Ascending aorta (tissue), 2 donors: ENCODE measurements at regions not wholly inside any gene's neighbourhood (a gene's known extent, or its start where the extent isn't known, plus 50 kb on each side); places are given as distances from the start of the nearest gene placed in this dataset.

Experiments
- DNase-seq, 2 donors: peaks; one replicate each; pipeline ENCODE4 v3.0.0-alpha.2; 2019; ENCODE audit warnings: low spot score in 2 of 2
- H3K27ac ChIP-seq, 2 donors: fragments of 200-600 bp; sonication (generic); one replicate each; pipeline ENCODE4 v1.5.1; 2016 to 2017; ENCODE audit warnings: mild to moderate bottlenecking in 1 of 2
- H3K27me3 ChIP-seq: fragments of 200-600 bp; sonication (generic); one replicate; pipeline ENCODE4 v1.5.1; 2017
- H3K36me3 ChIP-seq, 2 donors: fragments of 200-600 bp; sonication (generic); one replicate each; pipeline ENCODE4 v1.5.1; 2016
- H3K4me1 ChIP-seq, 2 donors: fragments of 200-600 bp; sonication (generic); one replicate each; pipeline ENCODE4 v1.5.1; 2016 to 2017; ENCODE audit warnings: mild to moderate bottlenecking in 1 of 2
- H3K4me3 ChIP-seq, 2 donors: fragments of 200-600 bp; sonication (generic); one replicate each; pipeline ENCODE4 v1.5.1; 2016 to 2017; ENCODE audit warnings: mild to moderate bottlenecking in 1 of 2
- H3K9me3 ChIP-seq, 2 donors: fragments of 200-600 bp; sonication (generic); one replicate each; pipeline ENCODE4 v1.5.1; 2016
- intact Hi-C: fragments of 100-400 bp; cut with DNase I; formaldehyde crosslinking; loops from one replicate; pipeline ENCODE4 v1.15.1; 2023
- TF ChIP-seq, protein P1 (sequence below), 3 experiments: fragments of 200-600 bp in 2 of 3; fragments of 450-650 bp in 1 of 3; sonication (generic) in 2 of 3; IDR thresholded peaks; one replicate each; pipeline ENCODE4 v1.5.1; 2016 to 2019; ENCODE audit warnings: antibody characterized with exemption in 3 of 3, mild to moderate bottlenecking in 1 of 3, moderate library complexity in 1 of 3

DNA sequence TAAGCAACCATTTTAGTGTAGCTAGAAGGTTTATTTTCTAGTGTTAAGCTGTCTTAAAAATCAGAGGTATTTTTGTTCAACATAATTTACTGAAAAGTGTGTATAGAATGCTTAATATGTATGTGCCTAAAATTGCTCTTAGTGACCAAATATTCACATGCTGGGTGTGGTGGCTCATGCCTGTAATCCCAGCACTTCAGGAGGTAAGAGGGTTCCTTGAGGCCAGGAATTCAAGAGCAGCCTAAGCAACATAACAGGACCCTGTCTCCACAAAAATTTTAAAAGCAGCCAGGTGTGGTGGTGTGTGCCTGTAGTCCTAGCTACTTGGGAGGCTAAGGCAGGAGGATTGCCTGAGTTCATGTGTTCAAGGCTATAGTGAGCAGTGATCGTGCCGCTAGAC, 120.9 kb upstream of the FRY start:
- intact Hi-C loops, result loop anchor here (2.0 to 5.0 kb wide), 3 partner anchors 107 to 627 kb away; partner anchors contain the start of gene N4BP2L2
- Histone ChIP-seq H3K36me3 (no peaks in the 10 kb centered on the region), H3K4me3 (no peak overlapping the region), H3K4me1 (peaks cover 0 to 6% of the 10 kb centered on the region in 2 donors), H3K27me3 (no peaks in the 10 kb centered on the region), H3K9me3 (no peaks in the 10 kb centered on the region), H3K27ac (no peak overlapping the region)
- TF ChIP-seq, protein P1, sequence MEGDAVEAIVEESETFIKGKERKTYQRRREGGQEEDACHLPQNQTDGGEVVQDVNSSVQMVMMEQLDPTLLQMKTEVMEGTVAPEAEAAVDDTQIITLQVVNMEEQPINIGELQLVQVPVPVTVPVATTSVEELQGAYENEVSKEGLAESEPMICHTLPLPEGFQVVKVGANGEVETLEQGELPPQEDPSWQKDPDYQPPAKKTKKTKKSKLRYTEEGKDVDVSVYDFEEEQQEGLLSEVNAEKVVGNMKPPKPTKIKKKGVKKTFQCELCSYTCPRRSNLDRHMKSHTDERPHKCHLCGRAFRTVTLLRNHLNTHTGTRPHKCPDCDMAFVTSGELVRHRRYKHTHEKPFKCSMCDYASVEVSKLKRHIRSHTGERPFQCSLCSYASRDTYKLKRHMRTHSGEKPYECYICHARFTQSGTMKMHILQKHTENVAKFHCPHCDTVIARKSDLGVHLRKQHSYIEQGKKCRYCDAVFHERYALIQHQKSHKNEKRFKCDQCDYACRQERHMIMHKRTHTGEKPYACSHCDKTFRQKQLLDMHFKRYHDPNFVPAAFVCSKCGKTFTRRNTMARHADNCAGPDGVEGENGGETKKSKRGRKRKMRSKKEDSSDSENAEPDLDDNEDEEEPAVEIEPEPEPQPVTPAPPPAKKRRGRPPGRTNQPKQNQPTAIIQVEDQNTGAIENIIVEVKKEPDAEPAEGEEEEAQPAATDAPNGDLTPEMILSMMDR (IDR thresholded peaks at IDR 0.05), result no peak
- DNase-seq, result no peak

DNA sequence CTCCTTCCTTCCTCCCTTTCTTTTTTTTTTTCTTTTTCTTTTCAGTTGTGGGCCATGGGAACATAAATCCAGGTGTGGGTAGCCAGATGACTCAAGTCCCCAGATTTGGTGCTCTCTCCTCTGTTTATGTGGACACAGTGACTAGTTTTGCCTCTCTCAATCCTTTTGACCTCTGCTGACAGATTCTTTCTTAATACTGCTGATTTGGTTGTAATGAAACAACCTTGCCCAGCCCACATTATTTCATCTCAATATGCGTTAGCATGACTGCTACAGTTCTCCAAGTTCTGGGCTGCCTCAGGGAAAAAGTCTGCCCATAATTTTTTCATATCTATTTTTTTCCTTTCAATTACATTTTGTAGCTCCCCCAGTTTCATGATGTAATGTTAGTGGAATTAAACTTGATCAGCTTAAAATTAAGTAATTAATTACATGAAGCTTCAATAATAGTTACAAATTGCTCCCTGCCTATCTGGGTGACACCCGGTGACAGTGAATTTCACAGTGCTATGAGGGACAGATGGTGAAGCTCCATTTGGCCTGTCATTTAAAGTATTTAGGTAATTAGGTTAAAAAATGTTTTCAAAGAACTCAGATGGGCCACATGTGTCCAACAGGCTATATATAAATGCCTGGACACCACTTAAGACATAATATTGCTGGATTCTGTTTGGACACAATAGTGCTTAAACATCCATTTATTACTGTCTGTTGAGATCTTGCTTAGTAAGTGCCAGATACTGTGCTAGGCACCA, 118.8 kb upstream of the FRY start:
- Histone ChIP-seq H3K9me3 (no peaks in the 10 kb centered on the region), H3K27ac (no peak overlapping the region), H3K4me1 (peaks cover 0 to 6% of the 10 kb centered on the region in 2 donors), H3K4me3 (no peak overlapping the region), H3K27me3 (no peaks in the 10 kb centered on the region), H3K36me3 (no peaks in the 10 kb centered on the region)
- intact Hi-C loops, result loop anchor here (5.0 kb wide), 2 partner anchors 104 to 624 kb away; partner anchors contain the start of gene N4BP2L2
- TF ChIP-seq, protein P1 (IDR thresholded peaks at IDR 0.05), result no peak
- no peak for DNase-seq

DNA sequence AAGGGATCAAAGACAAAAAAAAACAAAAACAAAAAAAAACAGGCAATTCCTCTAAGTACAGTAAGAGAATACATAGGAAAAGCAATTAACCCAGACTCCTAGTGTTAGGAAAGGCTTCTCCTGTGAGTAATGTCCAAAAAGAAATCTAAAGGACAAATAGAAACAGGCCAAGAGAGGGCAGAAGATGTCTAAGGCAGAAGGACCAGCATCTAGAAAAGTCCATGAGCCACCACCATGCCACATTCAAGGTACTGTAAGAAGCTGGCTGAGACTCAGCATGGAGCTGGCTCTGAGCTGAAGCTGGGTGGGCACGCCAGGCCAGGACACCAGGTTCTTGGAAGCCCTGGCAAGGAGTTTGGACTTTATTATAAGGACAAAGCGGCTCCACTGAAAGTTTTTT, 118.1 kb upstream of the FRY start:
- intact Hi-C loops, result loop anchor here (5.0 kb wide), 2 partner anchors 104 to 624 kb away; partner anchors contain the start of gene N4BP2L2

DNA sequence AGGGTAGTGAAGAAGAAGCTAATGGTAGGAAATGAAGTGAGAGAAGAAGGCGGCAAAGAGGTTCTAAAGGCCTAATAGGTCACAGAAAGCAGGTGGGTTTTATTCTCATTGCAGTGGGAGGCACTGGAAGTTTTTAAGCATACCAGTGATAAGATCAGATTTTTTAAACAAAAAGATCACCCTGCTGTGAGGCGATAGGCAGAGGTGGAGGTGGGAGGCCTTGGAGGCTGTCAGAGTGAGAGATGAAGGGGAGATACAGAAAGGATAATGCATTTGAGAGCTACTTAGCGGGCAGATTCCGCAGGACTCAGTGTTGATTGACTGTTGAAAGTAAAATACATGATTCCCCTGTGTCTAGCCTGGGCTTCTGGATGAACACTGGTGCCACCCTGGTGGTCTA, 116.7 kb upstream of the FRY start:
- H3K36me3 ChIP-seq, result no peaks in the 10 kb centered on the region
- TF ChIP-seq, protein P1 (IDR thresholded peaks at IDR 0.05), result no peak
- intact Hi-C loops, result loop anchor here (5.0 kb wide), 2 partner anchors 102 to 622 kb away; partner anchors contain the start of gene N4BP2L2
- no peak overlapping the region for H3K27ac ChIP-seq
- H3K9me3 ChIP-seq, result no peaks in the 10 kb centered on the region
- H3K4me1 ChIP-seq, result peaks cover 0 to 6% of the 10 kb centered on the region in 2 donors
- no peak overlapping the region for H3K4me3 ChIP-seq
- no peak for DNase-seq
- H3K27me3 ChIP-seq, result no peaks in the 10 kb centered on the region

More for the DNA sequence above, 118.1 kb upstream of the FRY start:
- Histone ChIP-seq H3K4me1 (peaks cover 0 to 6% of the 10 kb centered on the region in 2 donors), H3K27ac (no peak overlapping the region), H3K27me3 (no peaks in the 10 kb centered on the region), H3K36me3 (no peaks in the 10 kb centered on the region), H3K9me3 (no peaks in the 10 kb centered on the region), H3K4me3 (no peak overlapping the region)
- TF ChIP-seq, protein P1 (IDR thresholded peaks at IDR 0.05), result no peak
- no peak for DNase-seq

DNA sequence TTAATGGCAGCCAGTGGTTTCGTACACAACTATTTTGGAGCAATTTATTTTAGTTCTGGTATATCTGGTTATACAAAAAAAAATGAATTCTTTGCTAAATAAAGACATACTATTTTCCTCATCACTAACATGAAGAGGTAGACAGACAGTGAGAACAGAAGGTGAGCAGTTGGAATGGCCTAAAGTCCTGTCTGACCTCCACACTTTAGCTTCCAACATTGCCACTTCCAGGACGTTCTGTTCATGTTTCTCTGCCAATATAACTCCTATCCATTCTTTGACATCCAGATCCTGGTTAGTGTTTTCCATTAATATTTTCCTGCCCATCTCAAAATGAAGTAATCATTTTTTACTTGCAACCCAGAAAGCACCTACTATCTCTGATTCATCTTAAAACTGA, 112.9 kb upstream of the FRY start:
- no peak for DNase-seq
- TF ChIP-seq, protein P1 (IDR thresholded peaks at IDR 0.05), result no peak
- Histone ChIP-seq H3K9me3 (no peaks in the 10 kb centered on the region), H3K27ac (no peak overlapping the region), H3K4me1 (no peaks in the 10 kb centered on the region), H3K4me3 (no peak overlapping the region), H3K36me3 (no peaks in the 10 kb centered on the region), H3K27me3 (no peaks in the 10 kb centered on the region)
- intact Hi-C loops, result no loop called here
